ENCODE measurements at regions not wholly inside any gene's neighbourhood (a gene's known extent, or its start where the extent isn't known, plus 50 kb on each side); places are given as distances from the start of the nearest gene placed in this dataset.

DNA sequence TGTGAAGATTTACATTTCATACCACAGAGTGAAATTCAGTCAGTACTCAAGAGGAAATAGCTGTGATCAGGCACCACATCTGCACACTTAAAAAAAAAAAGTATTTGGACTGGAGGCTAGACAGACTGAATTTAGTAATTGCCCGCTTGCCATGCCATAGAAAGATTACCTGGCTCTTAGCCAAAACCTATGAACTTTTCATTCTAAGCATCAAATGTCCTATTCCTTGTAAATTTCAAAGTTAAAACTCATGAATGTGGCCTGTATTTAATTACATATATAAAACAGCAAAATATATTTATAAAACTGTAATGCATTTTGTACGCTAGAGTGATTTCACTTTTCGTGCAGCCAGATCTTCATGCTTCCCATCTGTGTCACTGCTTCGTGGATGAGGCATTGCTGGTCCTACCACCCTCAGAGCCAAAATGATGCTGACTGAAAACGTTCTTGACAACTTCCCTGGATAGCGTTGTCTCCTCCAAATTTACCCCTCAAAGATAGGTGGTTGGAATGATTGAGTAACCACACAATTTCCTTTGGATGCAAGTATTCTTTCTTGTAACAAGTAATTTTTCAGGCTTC lies 447.9 kb upstream of the SGCD start:
- no peak for DNase-seq

DNA sequence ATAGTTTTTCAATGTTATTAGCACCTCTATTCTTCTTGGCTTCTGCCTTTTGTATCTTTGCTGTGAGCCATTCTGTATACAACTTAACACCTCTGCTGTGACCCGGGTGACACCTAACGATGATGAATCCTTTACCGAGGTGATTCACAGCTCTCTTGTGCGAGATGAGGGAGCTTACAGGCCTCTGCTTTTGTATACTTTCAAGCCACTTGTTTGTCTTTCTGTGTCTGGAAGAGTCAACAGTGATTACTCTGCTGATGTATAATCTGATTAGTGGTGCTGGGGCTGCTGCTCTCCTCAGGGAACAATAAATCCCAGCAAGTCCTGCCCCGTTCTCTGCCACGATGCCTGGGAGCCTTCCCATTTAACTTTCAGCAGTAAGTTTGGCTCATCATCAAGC lies 442.9 kb upstream of the SGCD start:
- no peak for DNase-seq

DNA sequence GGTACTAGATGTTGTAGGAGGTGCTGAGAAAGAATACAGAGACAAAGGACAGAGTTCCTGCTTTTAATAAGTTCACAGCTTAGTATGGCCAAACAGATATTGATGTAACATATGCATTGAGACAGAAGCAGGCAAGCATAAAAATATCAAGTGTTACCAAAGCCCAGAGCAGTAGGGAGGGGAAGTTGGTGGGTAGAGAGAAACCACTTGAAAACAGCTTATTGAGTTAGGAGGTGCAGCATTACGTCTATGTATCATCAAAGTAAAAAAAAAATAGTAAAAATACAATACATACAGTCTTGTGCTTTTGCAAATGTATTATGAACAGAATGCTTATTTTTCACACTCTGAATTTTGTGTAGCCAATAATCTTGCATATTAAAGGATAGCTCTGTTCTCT lies 441.8 kb upstream of the SGCD start:
- DNase-seq = no peak

DNA sequence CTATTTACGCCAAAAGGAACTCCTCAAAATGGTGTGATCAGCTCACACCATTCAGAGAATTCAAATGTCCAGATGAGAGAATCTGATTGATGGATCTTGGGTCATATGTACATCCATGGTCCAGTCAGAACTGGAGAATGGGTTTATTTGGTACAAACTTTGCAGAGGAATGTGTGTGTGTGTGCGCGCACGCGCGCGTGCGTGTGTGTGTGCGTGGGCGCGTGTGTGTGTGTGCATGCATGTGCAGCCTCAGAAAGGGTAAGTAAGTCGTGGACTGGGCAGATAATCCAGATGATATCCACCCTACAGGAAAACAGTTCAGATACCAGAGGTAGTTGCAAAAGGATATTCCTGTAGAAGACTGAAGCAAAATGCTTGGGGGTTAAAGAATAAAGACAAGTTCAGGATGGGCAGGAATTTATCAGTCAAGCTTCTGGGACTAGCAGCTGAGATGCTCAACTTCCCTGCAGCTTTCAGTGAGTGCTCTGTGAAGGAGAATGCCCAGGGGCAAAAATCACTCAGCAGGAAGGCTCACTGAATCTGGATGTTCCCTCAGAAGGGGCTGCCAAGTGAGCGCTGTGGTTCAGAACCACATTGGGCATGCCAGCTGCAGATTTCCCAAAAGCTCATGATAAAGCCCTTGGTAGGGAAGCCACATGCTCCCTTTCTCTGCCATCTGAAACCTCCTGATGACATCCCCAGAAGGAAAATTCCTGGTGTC lies 440.5 kb upstream of the SGCD start:
- no peak for DNase-seq

DNA sequence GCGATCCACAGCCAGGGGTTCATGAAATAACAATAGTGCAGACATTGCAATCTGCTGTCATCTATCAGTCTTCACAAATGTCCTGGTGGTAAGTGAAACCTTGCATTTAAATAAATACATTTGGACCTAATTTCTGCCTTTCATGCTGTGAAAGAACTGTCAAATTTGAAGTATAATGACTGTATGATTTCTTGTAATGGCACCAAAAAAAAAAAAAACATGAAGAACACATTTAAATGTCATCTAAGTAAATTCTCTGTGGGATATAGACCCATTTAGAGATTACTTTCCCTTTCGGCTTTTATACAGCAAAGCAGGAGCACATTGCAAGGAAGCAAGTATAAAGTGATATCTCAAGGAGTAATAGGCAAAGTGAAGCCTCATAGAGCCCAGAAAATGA lies 431.5 kb upstream of the SGCD start:
- no peak for DNase-seq

DNA sequence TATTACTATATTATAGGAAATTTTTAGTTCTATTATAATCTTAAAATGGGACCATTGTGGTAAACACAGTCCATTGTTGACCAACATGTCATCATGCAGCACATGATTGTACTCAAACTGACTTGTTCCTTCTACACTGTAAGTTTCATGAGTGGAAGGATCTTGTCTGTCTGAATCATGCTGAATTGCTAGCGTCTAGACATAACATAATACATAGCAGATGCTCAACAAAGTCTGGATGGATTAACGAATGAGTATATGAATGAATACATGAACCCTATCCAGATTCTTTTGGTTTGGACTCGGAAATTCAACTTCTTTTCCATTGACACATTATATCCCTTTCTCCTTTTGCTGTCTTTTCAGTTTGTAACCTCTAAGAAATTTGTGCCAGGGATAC lies 429.2 kb upstream of the SGCD start:
- DNase-seq = no peak

DNA sequence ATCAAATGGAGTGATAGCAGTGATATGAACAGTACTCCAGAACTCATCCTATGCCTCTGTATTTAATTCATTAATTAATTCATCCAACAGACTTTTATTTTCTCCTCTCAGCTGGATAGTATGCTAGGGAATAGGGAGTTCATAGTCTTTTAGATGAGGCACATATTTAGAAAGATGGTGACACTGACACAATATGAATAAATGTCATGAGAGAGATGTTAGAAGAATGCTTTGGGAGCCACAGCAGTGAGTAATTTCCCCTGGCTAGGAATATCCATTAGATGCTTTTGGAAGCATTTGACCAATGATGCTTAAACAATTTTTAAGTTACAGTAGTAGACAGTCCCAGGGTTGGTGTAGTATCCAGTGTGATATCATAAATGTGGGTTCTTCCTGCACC lies 428.7 kb upstream of the SGCD start:
- no peak for DNase-seq

DNA sequence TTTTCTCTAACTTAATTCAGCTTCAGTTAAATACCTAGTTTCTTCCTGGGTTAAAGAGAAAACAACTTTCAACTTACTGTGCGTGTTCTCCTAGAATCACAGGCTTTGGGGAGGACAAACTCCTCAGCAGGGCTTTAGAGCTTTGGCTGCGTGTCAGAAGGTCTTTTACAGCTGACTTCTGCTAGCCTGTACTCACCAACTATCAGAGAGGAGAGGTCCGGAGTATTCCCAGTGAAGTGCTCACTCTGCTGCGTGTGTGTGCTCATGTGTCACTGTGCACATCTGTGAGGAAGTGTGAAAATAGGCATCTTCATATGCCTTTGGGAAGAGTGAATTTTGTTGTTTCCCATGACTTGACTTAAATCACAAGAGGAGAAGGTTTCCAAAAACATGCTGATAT lies 423.2 kb upstream of the SGCD start:
- DNase-seq = no peak

DNA sequence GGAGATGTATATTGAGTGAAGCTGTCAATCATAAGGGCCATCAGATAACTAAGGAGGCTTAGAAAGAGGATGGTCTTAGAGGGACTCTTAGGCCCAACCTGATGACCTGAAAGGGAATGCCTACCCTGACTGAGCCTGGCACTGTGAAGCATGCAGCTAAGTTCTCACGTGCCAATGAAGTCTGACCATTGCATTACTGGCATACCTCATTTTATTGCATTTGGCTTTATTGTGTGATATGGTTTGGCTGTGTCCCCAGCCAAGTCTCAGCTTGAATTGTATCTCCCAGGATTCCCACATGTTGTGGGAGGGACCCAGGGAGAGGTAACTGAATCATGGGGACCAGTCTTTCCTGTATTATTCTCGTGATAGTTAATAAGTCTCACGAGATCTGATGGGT lies 421.6 kb upstream of the SGCD start:
- DNase-seq = no peak

DNA sequence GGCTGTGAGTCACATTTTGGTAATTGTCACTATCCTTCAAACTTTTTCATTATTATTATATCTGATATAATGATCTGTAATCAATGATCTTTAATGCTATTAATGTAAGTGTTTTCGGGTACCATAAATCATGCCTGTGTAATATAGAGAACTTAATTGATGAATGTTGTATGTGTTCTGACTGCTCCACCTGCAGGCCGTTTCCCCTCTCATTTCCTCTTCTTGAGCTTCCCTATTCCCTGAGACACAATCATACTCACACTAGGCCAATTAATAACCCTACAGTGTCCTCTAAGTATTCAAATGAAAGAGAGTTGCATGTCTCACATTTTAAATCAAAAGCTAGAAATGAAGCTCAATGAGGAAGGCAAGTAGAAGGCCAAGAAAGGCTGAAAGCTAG lies 420.9 kb upstream of the SGCD start:
- DNase-seq = no peak

DNA sequence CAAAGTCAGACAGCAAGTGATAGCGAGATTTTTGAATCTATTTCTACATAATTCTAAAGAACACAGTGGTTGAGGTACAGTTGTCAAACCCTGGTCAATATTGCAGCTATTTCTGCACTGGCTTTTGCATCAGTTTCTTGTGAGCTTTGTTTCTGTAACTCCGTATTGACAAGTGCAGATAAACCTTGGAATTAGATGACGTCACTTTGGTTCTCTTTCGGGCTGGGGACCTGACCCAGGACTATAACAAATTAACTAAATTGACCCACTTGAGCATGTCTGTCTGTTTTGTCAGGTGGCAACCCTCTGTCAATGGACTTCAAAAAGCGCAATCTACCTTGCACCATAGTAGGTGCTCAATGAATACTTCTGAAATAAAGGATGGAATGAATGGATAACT lies 418.4 kb upstream of the SGCD start:
- no peak for DNase-seq

DNA sequence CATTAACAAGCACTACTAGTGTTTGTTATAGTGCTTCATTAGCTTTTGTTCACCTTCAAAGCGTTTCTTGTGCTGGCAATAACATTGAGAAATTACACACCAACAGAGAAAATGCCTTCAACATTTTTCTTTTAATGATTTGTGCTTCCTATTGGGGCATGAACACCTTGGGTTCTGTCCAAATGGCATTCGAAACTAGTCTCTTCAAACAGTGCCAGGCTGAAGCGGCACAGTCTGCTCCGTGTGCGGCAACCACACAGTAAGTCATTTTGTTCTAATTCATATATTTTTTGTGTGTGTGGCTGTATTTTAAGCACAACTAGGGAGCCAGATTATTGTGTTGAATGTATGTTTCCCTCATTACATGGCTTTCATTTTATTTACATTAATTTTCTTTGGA lies 414.7 kb upstream of the SGCD start:
- DNase-seq = no peak

DNA sequence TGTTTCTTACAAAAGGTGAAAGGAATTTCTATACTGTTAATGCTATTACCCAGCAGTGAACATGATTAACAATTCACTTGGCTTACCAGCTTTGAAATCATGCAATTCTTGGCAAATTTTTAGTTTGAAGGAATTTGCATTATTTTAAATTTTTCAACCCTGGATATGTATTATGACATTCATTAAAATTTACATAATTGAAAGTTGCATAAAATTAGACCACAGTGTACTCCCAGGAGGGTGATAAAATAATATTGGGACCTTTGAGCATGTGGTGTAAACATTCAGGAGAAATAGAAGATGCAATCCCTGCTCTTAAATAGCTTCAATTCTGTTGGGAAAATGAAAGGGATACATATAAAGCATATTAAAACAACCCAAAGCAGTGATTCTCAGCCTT lies 412.2 kb upstream of the SGCD start:
- no peak for DNase-seq

DNA sequence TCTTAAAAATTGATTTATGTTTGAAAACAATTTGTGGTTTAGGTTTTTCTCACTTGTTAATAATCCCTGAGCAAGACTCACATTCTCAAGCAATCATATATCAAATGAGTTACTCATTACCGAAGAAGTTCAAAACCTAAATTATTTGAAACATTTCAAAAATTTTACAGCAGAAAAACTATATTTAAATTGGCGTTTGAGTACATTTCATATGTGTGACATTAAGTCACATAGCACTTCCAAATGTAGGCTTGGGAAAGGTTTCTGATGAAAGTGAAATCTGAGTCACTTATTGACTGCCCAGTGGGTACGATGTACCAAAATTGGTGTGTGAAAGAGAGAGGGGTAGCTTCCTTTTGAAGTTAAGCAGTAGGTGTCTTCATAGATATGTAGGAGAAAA lies 411.4 kb upstream of the SGCD start:
- DNase-seq = no peak

DNA sequence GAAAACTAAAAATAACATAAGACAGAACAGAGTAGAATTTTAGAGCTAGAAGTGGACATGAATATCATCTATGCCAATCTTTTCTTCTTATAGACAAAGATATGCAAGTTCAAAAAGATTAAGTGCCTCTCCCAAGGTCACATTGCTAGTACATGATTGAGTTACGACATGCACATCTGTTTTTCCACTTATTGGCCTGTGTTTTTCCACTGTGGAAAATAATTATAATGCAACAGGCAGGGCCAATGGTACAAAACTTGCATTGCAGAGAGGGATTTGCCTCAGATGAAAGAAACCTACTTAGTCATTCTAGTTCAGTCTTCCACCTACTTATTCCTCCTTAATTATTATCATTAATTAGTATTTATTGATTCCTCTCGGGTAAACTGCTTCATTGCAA lies 407.8 kb upstream of the SGCD start:
- no peak for DNase-seq

DNA sequence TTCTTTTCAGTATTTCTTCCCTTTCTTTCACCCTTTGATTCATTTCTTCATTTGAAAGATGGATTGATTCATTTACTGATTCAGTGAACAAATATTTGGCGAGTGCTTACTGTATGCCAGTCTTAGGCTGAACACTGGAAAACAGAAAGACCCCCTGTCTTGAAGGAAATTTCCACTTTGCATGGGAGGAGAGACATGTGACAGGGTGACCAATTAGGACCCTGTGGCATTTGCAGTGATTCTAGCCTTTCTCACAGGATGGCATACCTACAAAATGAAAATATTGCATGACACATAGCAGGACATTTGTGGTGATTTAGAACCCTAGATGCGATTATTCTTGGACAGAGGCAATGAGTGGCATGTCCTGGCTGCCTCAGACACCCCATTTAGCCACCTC lies 407.2 kb upstream of the SGCD start:
- no peak for DNase-seq

DNA sequence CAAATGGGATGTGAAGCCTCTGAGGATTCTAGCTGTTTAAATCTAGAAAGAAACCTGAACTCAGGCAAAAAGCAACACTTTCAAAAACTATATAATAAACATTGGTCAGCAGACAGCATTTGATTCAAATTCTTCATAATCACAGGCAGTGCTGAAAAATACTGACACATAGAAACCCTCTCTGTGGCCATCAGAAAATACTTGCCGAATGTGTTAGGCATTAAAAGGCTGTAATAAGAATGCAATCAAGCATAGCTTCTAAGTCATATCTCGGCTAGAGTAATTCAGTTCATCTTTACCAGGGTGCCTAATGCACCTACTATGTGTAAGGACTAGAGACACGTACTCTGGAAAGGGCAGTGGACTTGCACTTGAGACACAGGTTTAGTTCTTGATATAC lies 405.3 kb upstream of the SGCD start:
- no peak for DNase-seq

DNA sequence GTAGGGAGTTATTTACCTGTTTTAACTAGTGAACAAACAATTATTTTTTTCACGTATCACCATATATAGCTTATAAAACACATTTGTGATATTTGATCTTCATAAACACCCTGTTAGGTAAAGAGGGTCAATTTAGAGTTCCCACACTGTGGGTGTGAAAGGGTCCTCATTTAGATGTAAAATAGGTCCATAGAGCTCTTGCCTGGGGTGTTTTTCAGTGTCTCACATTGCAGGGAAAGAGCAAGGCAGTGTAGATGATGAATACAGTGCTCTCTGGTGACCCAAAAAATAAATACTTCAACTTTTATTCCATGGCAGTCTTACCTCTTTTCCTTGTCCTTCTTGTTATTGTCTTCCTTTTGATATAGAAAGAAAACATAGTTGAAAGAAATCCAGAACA lies 403.2 kb upstream of the SGCD start:
- DNase-seq = no peak

DNA sequence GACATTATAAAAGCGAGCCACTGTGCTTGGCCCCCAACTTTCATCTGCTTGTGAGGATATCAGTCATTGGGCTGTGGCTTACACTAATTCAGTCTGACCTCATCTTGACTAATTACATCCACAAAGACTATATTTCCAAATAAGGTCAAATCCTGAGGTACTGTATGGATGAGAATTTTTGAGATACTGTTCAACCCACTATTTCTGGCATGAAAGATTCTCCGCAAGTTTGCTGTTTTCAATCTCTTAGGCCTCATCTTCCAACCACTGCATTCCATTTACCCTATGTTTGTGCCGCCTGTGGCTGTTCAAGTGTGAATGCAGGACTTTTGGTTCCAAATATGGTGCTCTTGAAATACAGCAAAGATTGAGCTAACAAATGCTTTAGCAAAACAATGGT lies 400.9 kb upstream of the SGCD start:
- DNase-seq = no peak

DNA sequence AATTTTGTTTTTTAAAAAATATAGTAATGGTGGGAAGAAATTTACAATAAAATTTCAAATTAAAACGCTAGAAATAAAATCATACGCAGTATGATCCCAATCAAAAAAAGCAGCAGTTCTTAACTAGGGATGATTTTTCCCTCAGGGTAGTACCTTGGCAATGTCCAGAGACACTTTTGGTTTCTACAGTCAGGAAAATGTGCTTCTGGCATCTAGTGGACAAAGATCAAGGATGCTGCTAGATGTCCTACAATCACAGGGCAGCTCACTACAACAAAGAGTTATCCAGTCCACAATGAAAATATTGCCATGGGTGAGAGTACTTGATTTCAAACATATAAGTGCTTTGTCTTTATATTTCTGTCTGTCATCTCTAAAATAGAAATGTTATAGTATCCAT lies 400.2 kb upstream of the SGCD start:
- no peak for DNase-seq

DNA sequence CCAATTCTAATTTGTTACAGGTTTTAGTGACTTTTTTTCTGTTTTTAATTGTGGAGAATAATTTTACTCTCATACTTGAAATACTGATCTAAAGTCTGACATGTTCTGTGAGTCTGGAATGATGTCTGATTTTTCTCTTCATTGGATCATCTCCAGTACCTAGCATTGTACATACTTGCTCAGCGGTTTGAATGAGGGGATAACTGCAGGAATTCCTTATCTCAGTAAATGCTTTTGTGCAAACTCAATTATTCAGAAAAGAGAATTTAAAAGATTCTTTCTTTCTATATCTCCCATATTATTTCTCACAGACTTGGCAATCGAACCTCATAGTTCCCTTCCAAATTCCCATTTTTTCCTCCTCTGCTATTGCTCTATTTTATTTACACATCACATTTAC lies 397.9 kb upstream of the SGCD start:
- DNase-seq = no peak

DNA sequence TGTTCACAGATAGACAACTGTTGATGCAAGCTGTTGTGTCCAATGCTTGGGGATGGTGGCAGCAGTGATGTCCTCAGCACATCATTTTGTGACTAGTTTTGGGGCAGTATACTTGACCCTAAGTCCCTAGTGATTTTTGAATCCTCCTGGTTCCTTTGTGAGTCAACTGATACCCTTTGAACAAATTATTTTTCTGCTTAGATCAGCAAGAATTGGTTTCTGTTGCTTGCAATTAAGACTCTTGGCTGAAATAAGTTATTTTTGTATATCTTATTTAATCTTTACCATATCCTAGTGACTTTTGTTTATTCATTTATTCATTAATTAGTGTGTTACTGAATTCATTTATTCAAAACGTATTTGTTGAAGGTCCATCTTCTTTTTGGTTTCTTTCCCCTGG lies 392.0 kb upstream of the SGCD start:
- no peak for DNase-seq

DNA sequence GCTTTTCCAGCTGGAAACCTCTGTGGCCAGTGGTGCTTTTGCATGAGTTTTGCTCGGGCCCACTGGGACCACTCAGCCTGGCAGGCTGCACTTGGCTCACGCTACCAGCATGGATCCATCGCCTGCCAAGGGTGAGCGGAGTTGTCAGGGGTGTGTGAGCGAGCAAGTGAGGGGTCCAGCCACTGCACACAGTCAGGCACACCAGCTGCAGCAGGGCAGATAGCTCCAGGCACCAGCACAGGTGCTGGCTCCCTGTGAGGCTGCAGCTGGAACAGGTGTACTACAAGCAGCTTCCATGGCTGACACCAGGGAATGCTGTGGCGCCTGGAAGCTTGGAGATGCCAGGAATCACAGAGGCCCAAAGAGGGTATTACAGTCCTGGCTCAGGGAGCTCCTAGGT lies 391.2 kb upstream of the SGCD start:
- no peak for DNase-seq

DNA sequence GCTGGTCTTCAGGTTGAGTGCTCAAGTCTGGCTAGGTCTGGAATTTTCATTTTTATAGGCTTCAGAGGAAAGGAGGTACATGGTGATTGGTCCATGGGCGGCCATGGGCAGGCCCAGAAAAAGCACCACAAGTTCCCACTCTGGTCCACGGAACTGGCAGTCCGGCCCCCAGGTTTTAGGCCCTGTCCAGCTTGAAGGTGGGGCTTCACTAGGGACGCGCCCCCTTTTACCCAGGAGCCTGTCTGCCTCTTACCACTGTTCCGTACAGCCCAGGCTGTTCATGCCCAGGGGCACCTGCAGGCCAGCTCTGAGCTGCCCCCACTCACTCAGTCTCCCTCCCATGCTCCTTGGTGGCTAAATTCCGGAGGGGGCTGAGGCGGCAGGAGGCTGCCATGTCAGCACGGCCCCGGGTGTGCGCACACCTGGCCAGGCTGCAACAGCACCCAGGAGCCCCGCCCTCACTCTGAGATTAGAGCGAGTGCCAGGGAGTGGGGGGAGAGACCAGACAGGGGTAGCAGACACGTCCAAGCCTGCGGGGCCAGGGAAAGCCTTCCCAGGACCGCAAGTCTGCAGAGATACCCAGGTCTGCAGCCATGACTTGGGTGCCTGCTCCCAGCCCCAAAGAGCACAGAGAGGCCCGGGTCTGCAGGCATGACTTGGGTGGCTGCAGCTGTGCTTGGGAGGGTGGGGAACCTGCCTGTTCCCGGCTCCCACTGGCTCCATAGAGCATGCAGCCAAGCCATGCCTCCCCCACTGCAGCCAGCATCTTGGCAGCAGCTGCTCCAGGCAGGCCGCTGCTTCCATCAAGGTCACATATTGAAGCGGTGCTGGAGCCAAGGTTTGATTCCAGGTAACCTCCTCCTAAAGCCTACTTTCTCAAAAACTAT lies 390.2 kb upstream of the SGCD start:
- DNase-seq = no peak
